Progenitor cell of endocrine pancreas (in vitro differentiated cells): ENCODE measurements at regions not wholly inside any gene's neighbourhood (a gene's known extent, or its start where the extent isn't known, plus 50 kb on each side); places are given as distances from the start of the nearest gene placed in this dataset.
A peak's percentile ranks its signal among the peaks of the same experiment; 100 is the strongest.

Experiments
- DNase-seq: peaks from one replicate; pipeline ENCODE4 v3.0.0; 2021; ENCODE audit warnings: low spot score; ENCODE audit not compliant: unreplicated experiment
- H3K27ac Mint-ChIP-seq: 2 replicates; pipeline ENCODE4 v1.8.0; 2021; ENCODE audit warnings: mild to moderate bottlenecking, moderate library complexity, mixed read lengths
- H3K27me3 Mint-ChIP-seq: 2 replicates; pipeline ENCODE4 v1.8.0; 2021; ENCODE audit warnings: mixed read lengths
- H3K36me3 Mint-ChIP-seq: 2 replicates; pipeline ENCODE4 v1.8.0; 2022; ENCODE audit warnings: mixed read lengths; ENCODE audit not compliant: insufficient read depth
- H3K4me1 Mint-ChIP-seq: 2 replicates; pipeline ENCODE4 v1.8.0; 2021; ENCODE audit warnings: low read depth, mixed read lengths
- H3K4me3 Mint-ChIP-seq: 2 replicates; pipeline ENCODE4 v1.8.0; 2021; ENCODE audit warnings: low read depth, mild to moderate bottlenecking, moderate library complexity, mixed read lengths
- H3K9me3 Mint-ChIP-seq: 2 replicates; pipeline ENCODE4 v1.8.0; 2021; ENCODE audit warnings: low read depth, mixed read lengths
- TF ChIP-seq, protein P1 (sequence below): fragments of 200-600 bp; sonication (generic); IDR thresholded peaks from one replicate; pipeline ENCODE4 v1.5.0; 2021; ENCODE audit warnings: antibody characterized with exemption, mild to moderate bottlenecking; ENCODE audit not compliant: unreplicated experiment

DNA sequence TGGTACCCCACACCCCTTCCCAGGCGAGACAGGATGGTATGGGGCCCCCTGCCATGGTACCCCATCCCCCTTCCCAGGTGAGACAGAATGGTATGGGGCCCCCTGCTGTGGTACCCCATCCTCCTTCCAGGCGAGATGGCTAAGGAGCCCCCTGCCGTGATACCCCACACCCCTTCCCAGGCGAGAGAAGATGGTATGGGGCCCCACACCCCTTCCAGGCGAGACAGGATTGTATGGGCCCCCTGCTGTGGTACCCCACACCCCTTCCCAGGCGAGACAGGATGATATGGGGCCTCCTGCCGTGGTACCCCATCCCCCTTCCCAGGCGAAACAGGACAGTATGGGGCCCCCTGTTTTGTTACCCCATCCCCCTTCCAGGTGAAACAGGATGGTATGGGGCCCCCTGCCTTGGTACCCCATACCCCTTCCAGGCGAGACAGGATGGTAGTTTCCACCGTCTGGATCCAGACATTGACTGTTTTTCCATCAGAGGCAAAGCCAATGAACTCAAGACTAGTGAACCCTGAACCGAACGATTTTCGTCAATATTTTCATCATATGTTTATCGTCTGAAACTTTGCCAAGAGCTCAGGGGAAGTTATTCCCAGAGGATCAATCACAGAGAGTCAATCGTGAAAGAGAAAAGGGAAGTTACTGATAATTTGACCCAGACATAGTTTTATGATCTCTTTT lies 75.0 kb downstream of the MYCN start:
- DNase-seq: no peak
- TF ChIP-seq, protein P1, sequence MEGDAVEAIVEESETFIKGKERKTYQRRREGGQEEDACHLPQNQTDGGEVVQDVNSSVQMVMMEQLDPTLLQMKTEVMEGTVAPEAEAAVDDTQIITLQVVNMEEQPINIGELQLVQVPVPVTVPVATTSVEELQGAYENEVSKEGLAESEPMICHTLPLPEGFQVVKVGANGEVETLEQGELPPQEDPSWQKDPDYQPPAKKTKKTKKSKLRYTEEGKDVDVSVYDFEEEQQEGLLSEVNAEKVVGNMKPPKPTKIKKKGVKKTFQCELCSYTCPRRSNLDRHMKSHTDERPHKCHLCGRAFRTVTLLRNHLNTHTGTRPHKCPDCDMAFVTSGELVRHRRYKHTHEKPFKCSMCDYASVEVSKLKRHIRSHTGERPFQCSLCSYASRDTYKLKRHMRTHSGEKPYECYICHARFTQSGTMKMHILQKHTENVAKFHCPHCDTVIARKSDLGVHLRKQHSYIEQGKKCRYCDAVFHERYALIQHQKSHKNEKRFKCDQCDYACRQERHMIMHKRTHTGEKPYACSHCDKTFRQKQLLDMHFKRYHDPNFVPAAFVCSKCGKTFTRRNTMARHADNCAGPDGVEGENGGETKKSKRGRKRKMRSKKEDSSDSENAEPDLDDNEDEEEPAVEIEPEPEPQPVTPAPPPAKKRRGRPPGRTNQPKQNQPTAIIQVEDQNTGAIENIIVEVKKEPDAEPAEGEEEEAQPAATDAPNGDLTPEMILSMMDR: no peak
- H3K27me3 Mint-ChIP-seq: peaks cover 22% of the 10 kb centered on the region
- H3K27ac Mint-ChIP-seq: no peak overlapping the region
- no peaks in the 10 kb centered on the region for H3K9me3 Mint-ChIP-seq
- no peak overlapping the region for H3K4me3 Mint-ChIP-seq
- H3K4me1 Mint-ChIP-seq: peaks cover 22% of the 10 kb centered on the region
- no peaks in the 10 kb centered on the region for H3K36me3 Mint-ChIP-seq

DNA sequence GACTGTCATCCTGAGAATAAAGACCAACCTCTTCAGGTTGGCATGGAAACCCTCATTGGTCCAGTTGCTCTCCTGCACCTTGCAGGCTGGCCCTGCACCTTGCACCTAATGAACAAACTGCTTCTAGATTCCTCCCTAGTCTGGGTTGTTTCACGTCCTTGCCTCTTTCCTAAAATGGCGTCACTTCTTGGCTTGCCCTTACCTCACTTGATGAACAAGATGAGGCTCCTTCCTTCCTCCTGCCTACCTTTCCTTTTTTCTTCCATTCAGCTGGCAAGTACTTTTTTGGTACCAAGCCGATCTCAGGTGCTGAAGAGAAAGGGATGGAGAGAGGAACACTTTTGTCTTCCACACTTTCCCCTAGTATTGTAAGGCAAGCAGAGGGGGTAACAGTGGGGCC lies 74.5 kb downstream of the MYCN start:
- Mint-ChIP-seq H3K4me3 (no peak overlapping the region), H3K27me3 (peaks cover 20% of the 10 kb centered on the region), H3K36me3 (no peaks in the 10 kb centered on the region), H3K27ac (no peak overlapping the region), H3K4me1 (peaks cover 22% of the 10 kb centered on the region), H3K9me3 (no peaks in the 10 kb centered on the region)
- TF ChIP-seq, protein P1: no peak
- no peak for DNase-seq

GRCh38 chr2:16014041-16014787 lies 73.9 kb downstream of the MYCN start:
- no peak overlapping the region for H3K4me3 Mint-ChIP-seq
- DNase-seq: no peak
- H3K36me3 Mint-ChIP-seq: no peaks in the 10 kb centered on the region
- TF ChIP-seq, protein P1: no peak
- no peak overlapping the region for H3K27ac Mint-ChIP-seq
- peaks cover 20% of the 10 kb centered on the region for H3K27me3 Mint-ChIP-seq
- H3K9me3 Mint-ChIP-seq: no peaks in the 10 kb centered on the region
- peaks cover 20% of the 10 kb centered on the region for H3K4me1 Mint-ChIP-seq

DNA sequence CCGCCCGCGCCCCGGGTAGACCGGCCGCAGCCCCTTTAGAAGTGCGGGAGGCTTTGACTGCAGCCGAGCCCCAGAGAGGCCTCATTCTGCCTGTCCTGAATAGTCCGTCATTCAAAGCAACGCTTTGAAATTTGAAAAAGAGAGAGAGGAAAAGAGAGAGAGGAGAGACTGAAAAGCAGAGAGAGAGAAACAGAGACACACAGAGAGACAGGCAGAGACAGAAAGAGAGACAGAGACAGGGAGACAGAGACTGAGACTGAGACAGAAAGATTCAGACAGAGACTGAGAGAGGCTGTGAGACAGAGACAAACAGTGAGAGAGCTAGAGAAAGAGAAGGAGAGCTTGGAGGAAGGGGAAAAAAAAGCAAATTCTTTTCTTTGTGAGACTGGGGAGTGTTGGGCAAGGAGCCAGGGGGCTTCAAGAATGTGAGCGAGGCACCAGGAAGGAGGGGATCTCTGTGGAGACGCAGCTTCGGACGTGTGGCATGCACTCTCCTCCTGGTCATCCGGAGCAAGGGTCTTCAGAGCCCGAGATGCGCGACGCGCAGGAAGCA lies 73.1 kb downstream of the MYCN start:
- no peaks in the 10 kb centered on the region for H3K36me3 Mint-ChIP-seq
- TF ChIP-seq, protein P1: no peak
- no peak for DNase-seq
- H3K27me3 Mint-ChIP-seq: peaks cover 20% of the 10 kb centered on the region
- H3K9me3 Mint-ChIP-seq: no peaks in the 10 kb centered on the region
- no peak overlapping the region for H3K4me3 Mint-ChIP-seq
- peak overlapping the region; percentile 12 for H3K27ac Mint-ChIP-seq
- H3K4me1 Mint-ChIP-seq: peaks cover 20% of the 10 kb centered on the region

GRCh38 chr2:16012626-16013358 lies 72.4 kb downstream of the MYCN start:
- TF ChIP-seq, protein P1: no peak
- peaks cover 20% of the 10 kb centered on the region for H3K4me1 Mint-ChIP-seq
- H3K4me3 Mint-ChIP-seq: peak overlapping the region; percentile 14
- H3K27ac Mint-ChIP-seq: peak overlapping the region; percentile 68
- no peaks in the 10 kb centered on the region for H3K36me3 Mint-ChIP-seq
- H3K9me3 Mint-ChIP-seq: no peaks in the 10 kb centered on the region
- no peak for DNase-seq
- H3K27me3 Mint-ChIP-seq: peaks cover 20% of the 10 kb centered on the region
